IMR-90 (cell line): ENCODE measurements at regions not wholly inside any gene's neighbourhood (a gene's known extent, or its start where the extent isn't known, plus 50 kb on each side); places are given as distances from the start of the nearest gene placed in this dataset.

Experiments used
- BHLHE40 ChIP-seq: fragments of 150-350 bp; IDR thresholded peaks from 2 replicates; pipeline ENCODE4 v1.6.1; 2016; ENCODE audit warnings: mild to moderate bottlenecking, low read depth, low read length
- CEBPB ChIP-seq: IDR thresholded peaks from 2 replicates; pipeline ENCODE4 v1.6.1; 2012; ENCODE audit warnings: low read depth, low read length, improper control_type of control experiment
- CHD1 ChIP-seq: IDR thresholded peaks from 2 replicates; pipeline ENCODE4 v1.6.1; 2012; ENCODE audit warnings: low read depth, low read length, improper control_type of control experiment
- FOS ChIP-seq: fragments of 150-350 bp; IDR thresholded peaks from 2 replicates; pipeline ENCODE4 v1.6.1; 2016; ENCODE audit warnings: low read depth, low read length
- MAFK ChIP-seq: IDR thresholded peaks from 2 replicates; pipeline ENCODE4 v1.6.1; 2012; ENCODE audit warnings: low read depth, low read length, improper control_type of control experiment
- MXI1 ChIP-seq: IDR thresholded peaks from 2 replicates; pipeline ENCODE4 v1.6.1; 2012; ENCODE audit warnings: low read depth, mild to moderate bottlenecking, low read length, moderate library complexity, borderline replicate concordance
- NFE2L2 ChIP-seq: fragments of 150-350 bp; IDR thresholded peaks from 2 replicates; pipeline ENCODE4 v1.6.1; 2016; ENCODE audit warnings: low read depth, mild to moderate bottlenecking, low read length
- POLR2A ChIP-seq: IDR thresholded peaks from 2 replicates; pipeline ENCODE4 v1.6.1; 2012; ENCODE audit warnings: mild to moderate bottlenecking, low read depth, low read length
- RCOR1 ChIP-seq: IDR thresholded peaks from 2 replicates; pipeline ENCODE4 v1.6.1; 2012; ENCODE audit warnings: mild to moderate bottlenecking, low read length, improper control_type of control experiment; ENCODE audit not compliant: insufficient replicate concordance
- RFX5 ChIP-seq: IDR thresholded peaks from 2 replicates; pipeline ENCODE4 v1.8.0; 2012; ENCODE audit warnings: low read depth, mild to moderate bottlenecking, low read length, moderate library complexity
- SMC3 ChIP-seq: fragments of 150-350 bp; IDR thresholded peaks from 2 replicates; pipeline ENCODE4 v1.6.1; 2016; ENCODE audit warnings: low read depth, mild to moderate bottlenecking, antibody characterized with exemption, low read length, moderate library complexity
- USF2 ChIP-seq: fragments of 150-350 bp; IDR thresholded peaks from 2 replicates; pipeline ENCODE4 v1.6.1; 2017; ENCODE audit warnings: mild to moderate bottlenecking, antibody characterized with exemption, low read length, low read depth
- TF ChIP-seq, protein P1 (sequence below): conservative IDR thresholded peaks from 2 replicates; pipeline ENCODE4 v1.5.1; 2012; ENCODE audit warnings: mild to moderate bottlenecking, low read depth, low read length, improper control_type of control experiment
- TF ChIP-seq, protein P2 (sequence below): fragments of 150-350 bp; IDR thresholded peaks from 2 replicates; pipeline ENCODE4 v1.6.1; 2016; ENCODE audit warnings: low read depth, mild to moderate bottlenecking, low read length, moderate library complexity, borderline replicate concordance

- TF ChIP-seq, protein P1, sequence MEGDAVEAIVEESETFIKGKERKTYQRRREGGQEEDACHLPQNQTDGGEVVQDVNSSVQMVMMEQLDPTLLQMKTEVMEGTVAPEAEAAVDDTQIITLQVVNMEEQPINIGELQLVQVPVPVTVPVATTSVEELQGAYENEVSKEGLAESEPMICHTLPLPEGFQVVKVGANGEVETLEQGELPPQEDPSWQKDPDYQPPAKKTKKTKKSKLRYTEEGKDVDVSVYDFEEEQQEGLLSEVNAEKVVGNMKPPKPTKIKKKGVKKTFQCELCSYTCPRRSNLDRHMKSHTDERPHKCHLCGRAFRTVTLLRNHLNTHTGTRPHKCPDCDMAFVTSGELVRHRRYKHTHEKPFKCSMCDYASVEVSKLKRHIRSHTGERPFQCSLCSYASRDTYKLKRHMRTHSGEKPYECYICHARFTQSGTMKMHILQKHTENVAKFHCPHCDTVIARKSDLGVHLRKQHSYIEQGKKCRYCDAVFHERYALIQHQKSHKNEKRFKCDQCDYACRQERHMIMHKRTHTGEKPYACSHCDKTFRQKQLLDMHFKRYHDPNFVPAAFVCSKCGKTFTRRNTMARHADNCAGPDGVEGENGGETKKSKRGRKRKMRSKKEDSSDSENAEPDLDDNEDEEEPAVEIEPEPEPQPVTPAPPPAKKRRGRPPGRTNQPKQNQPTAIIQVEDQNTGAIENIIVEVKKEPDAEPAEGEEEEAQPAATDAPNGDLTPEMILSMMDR = no peak
- TF ChIP-seq FOS = no peak
- TF ChIP-seq POLR2A = no peak
- TF ChIP-seq RCOR1 = no peak
- TF ChIP-seq USF2 = no peak
- no peak for TF ChIP-seq BHLHE40
- no peak for TF ChIP-seq CHD1
- no peak for TF ChIP-seq SMC3
- no peak for TF ChIP-seq RFX5
- no peak for TF ChIP-seq CEBPB
- TF ChIP-seq, protein P2, sequence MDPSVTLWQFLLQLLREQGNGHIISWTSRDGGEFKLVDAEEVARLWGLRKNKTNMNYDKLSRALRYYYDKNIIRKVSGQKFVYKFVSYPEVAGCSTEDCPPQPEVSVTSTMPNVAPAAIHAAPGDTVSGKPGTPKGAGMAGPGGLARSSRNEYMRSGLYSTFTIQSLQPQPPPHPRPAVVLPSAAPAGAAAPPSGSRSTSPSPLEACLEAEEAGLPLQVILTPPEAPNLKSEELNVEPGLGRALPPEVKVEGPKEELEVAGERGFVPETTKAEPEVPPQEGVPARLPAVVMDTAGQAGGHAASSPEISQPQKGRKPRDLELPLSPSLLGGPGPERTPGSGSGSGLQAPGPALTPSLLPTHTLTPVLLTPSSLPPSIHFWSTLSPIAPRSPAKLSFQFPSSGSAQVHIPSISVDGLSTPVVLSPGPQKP = no peak
- TF ChIP-seq NFE2L2 = no peak
- TF ChIP-seq MXI1 = no peak
- TF ChIP-seq MAFK = no peak
These were observed 192.4 kb upstream of the RASGEF1B start for GRCh38 chr4:81664079-81664478.
